ENCODE measurements at regions not wholly inside any gene's neighbourhood (a gene's known extent, or its start where the extent isn't known, plus 50 kb on each side); places are given as distances from the start of the nearest gene placed in this dataset.

GRCh38 chr12:24198936-24199671 is 249.6 kb upstream of the SOX5 start:
- no peak for DNase-seq

GRCh38 chr12:24198070-24198469 is 248.6 kb upstream of the SOX5 start:
- no peak for DNase-seq

- DNase-seq = no peak
Measured at GRCh38 chr12:24197532-24197931, 248.1 kb upstream of the SOX5 start.

GRCh38 chr12:24195063-24195462 is 245.6 kb upstream of the SOX5 start:
- DNase-seq = no peak

GRCh38 chr12:24191117-24191516 is 241.6 kb upstream of the SOX5 start:
- no peak for DNase-seq

GRCh38 chr12:24185782-24186181 is 236.3 kb upstream of the SOX5 start:
- no peak for DNase-seq

GRCh38 chr12:24177889-24178288 is 228.4 kb upstream of the SOX5 start:
- DNase-seq = no peak

GRCh38 chr12:24175929-24176328 is 226.5 kb upstream of the SOX5 start:
- no peak for DNase-seq

GRCh38 chr12:24175284-24175683 is 225.8 kb upstream of the SOX5 start:
- DNase-seq = no peak

GRCh38 chr12:24173067-24173466 is 223.6 kb upstream of the SOX5 start:
- DNase-seq = no peak

GRCh38 chr12:24172773-24173066 is 223.2 kb upstream of the SOX5 start:
- no peak for DNase-seq

- DNase-seq = no peak
Measured at GRCh38 chr12:24172031-24172772, 222.7 kb upstream of the SOX5 start.

GRCh38 chr12:24155042-24155441 is 205.6 kb upstream of the SOX5 start:
- DNase-seq = no peak

GRCh38 chr12:24153079-24153478 is 203.6 kb upstream of the SOX5 start:
- no peak for DNase-seq

GRCh38 chr12:24152270-24152669 is 202.8 kb upstream of the SOX5 start:
- no peak for DNase-seq

- DNase-seq = no peak
Measured at GRCh38 chr12:24143928-24144327, 194.5 kb upstream of the SOX5 start.

GRCh38 chr12:24139035-24139434 is 189.6 kb upstream of the SOX5 start:
- no peak for DNase-seq

- DNase-seq = no peak
Measured at GRCh38 chr12:24138041-24138440, 188.6 kb upstream of the SOX5 start.

- no peak for DNase-seq
Measured at GRCh38 chr12:24135158-24135850, 185.8 kb upstream of the SOX5 start.

- no peak for DNase-seq
Measured at GRCh38 chr12:24134092-24134491, 184.6 kb upstream of the SOX5 start.

- DNase-seq = no peak
Measured at GRCh38 chr12:24133384-24133783, 183.9 kb upstream of the SOX5 start.

- DNase-seq = no peak
Measured at GRCh38 chr12:24127919-24128721, 178.7 kb upstream of the SOX5 start.

GRCh38 chr12:24125280-24125679 is 175.8 kb upstream of the SOX5 start:
- no peak for DNase-seq
